GM13977 (cell line): ENCODE measurements at regions not wholly inside any gene's neighbourhood (a gene's known extent, or its start where the extent isn't known, plus 50 kb on each side); places are given as distances from the start of the nearest gene placed in this dataset.

ENCODE experiments used
- DNase-seq: peaks from one replicate; pipeline ENCODE4 v3.0.0; 2012; ENCODE audit warnings: low spot score
- CTCF ChIP-seq: IDR thresholded peaks from 2 replicates; pipeline ENCODE4 v1.5.1; 2012; ENCODE audit warnings: mild to moderate bottlenecking, control low read depth; ENCODE audit not compliant: insufficient read depth; ENCODE audit errors: extremely low read depth, missing control alignments
- in situ Hi-C: fragments of 300-500 bp; cut with MboI; formaldehyde crosslinking; loops from one replicate; pipeline ENCODE4 v1.12.0; 2022; ENCODE audit warnings: low sequenced_read_pairs, low pct_unique_long_range_greater_than_20kb, mixed read lengths, inconsistent platforms; ENCODE audit not compliant: unreplicated experiment

GRCh38 chr17:71376933-71377332 lies 743.9 kb upstream of the SOX9 start:
- DNase-seq = no peak
- TF ChIP-seq CTCF = no peak
- in situ Hi-C loops = no loop called here

GRCh38 chr17:71378036-71378435 lies 742.8 kb upstream of the SOX9 start:
- TF ChIP-seq CTCF = no peak
- DNase-seq = no peak
- in situ Hi-C loops = no loop called here

GRCh38 chr17:71378741-71379140 lies 742.1 kb upstream of the SOX9 start:
- no peak for DNase-seq
- TF ChIP-seq CTCF = no peak
- in situ Hi-C loops = no loop called here

- in situ Hi-C loops = no loop called here
These were observed 741.3 kb upstream of the SOX9 start for GRCh38 chr17:71379512-71379911.

GRCh38 chr17:71380535-71380934 lies 740.3 kb upstream of the SOX9 start:
- in situ Hi-C loops = no loop called here
- no peak for DNase-seq
- TF ChIP-seq CTCF = no peak

More at GRCh38 chr17:71379512-71379911, 741.3 kb upstream of the SOX9 start:
- no peak for DNase-seq
- TF ChIP-seq CTCF = no peak

GRCh38 chr17:71380936-71381335 lies 739.9 kb upstream of the SOX9 start:
- DNase-seq = no peak
- no peak for TF ChIP-seq CTCF
- in situ Hi-C loops = no loop called here

- TF ChIP-seq CTCF = no peak
- no peak for DNase-seq
- in situ Hi-C loops = no loop called here
These were observed 737.7 kb upstream of the SOX9 start for GRCh38 chr17:71383091-71383490.
